KMS-11 (cell line): ENCODE measurements at regions not wholly inside any gene's neighbourhood (a gene's known extent, or its start where the extent isn't known, plus 50 kb on each side); places are given as distances from the start of the nearest gene placed in this dataset.

Source experiments
- H2AFZ ChIP-seq: fragments of 200-600 bp; sonication (generic); 2 replicates; pipeline ENCODE4 v1.6.1; 2016; ENCODE audit warnings: antibody characterized with exemption, mixed run types, low read depth
- H3K27ac ChIP-seq: fragments of 200-600 bp; sonication (generic); 2 replicates; pipeline ENCODE4 v1.6.1; 2016; ENCODE audit warnings: mild to moderate bottlenecking, mixed run types
- H3K27me3 ChIP-seq: fragments of 200-600 bp; sonication (generic); 2 replicates; pipeline ENCODE4 v1.6.1; 2017; ENCODE audit warnings: mild to moderate bottlenecking, low read depth, mixed run types, moderate library complexity; ENCODE audit not compliant: insufficient read depth
- H3K36me3 ChIP-seq: fragments of 200-600 bp; sonication (generic); 2 replicates; pipeline ENCODE4 v1.6.1; 2017; ENCODE audit warnings: mild to moderate bottlenecking, mixed run types; ENCODE audit not compliant: insufficient read depth
- H3K4me1 ChIP-seq: fragments of 200-600 bp; sonication (generic); 2 replicates; pipeline ENCODE4 v1.6.1; 2016; ENCODE audit warnings: mild to moderate bottlenecking, low read depth, mixed run types; ENCODE audit not compliant: poor library complexity, severe bottlenecking
- H3K4me2 ChIP-seq: fragments of 200-600 bp; sonication (generic); 2 replicates; pipeline ENCODE4 v1.7.0; 2016; ENCODE audit warnings: mild to moderate bottlenecking, mixed run types
- H3K4me3 ChIP-seq: fragments of 200-600 bp; sonication (generic); IDR thresholded peaks from 2 replicates; pipeline ENCODE4 v1.6.1; 2017; ENCODE audit warnings: low read depth, low read length, mixed read lengths; ENCODE audit not compliant: insufficient read depth
- H3K79me2 ChIP-seq: fragments of 200-600 bp; sonication (generic); 2 replicates; pipeline ENCODE4 v1.6.1; 2016; ENCODE audit warnings: low read depth, mixed run types; ENCODE audit not compliant: insufficient read depth
- H3K9ac ChIP-seq: fragments of 200-600 bp; sonication (generic); 2 replicates; pipeline ENCODE4 v1.6.1; 2016; ENCODE audit warnings: mild to moderate bottlenecking, mixed run types
- H4K20me1 ChIP-seq: fragments of 200-600 bp; sonication (generic); 2 replicates; pipeline ENCODE4 v1.6.1; 2016; ENCODE audit warnings: mild to moderate bottlenecking, mixed run types; ENCODE audit not compliant: insufficient read depth
- TF ChIP-seq, protein P1 (sequence below): fragments of 200-600 bp; sonication (generic); conservative IDR thresholded peaks from 2 replicates; pipeline ENCODE4 v1.6.1; 2017; ENCODE audit warnings: low read depth, mild to moderate bottlenecking, antibody characterized with exemption, low read length, moderate library complexity, mixed read lengths

DNA sequence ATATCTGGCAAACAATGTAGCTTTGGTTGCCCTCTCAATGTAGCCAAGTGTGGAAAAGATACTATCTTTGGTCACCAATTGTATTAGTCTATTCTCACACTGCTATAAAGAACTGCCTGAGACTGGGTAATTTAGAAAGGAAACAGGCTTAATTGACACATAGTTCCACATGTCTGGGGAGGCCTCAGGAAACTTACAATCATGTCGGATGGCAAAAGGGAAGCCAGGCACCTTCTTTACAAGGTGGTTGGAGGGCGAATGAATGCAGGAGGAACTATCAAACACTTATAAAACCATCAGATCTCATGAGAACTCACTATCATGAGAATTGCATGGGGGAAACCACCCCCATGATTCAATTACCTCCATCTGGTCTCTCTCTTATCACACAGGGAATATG is 133.1 kb upstream of the TBCA start:
- TF ChIP-seq, protein P1, sequence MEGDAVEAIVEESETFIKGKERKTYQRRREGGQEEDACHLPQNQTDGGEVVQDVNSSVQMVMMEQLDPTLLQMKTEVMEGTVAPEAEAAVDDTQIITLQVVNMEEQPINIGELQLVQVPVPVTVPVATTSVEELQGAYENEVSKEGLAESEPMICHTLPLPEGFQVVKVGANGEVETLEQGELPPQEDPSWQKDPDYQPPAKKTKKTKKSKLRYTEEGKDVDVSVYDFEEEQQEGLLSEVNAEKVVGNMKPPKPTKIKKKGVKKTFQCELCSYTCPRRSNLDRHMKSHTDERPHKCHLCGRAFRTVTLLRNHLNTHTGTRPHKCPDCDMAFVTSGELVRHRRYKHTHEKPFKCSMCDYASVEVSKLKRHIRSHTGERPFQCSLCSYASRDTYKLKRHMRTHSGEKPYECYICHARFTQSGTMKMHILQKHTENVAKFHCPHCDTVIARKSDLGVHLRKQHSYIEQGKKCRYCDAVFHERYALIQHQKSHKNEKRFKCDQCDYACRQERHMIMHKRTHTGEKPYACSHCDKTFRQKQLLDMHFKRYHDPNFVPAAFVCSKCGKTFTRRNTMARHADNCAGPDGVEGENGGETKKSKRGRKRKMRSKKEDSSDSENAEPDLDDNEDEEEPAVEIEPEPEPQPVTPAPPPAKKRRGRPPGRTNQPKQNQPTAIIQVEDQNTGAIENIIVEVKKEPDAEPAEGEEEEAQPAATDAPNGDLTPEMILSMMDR, result no peak
- H3K9ac ChIP-seq, result no peak overlapping the region
- H3K4me2 ChIP-seq, result no peak overlapping the region
- no peaks in the 10 kb centered on the region for H3K27me3 ChIP-seq
- H4K20me1 ChIP-seq, result no peaks in the 10 kb centered on the region
- no peaks in the 10 kb centered on the region for H3K4me1 ChIP-seq
- no peak overlapping the region for H2AFZ ChIP-seq
- H3K4me3 ChIP-seq, result no peak overlapping the region
- no peaks in the 10 kb centered on the region for H3K79me2 ChIP-seq
- no peaks in the 10 kb centered on the region for H3K36me3 ChIP-seq
- H3K27ac ChIP-seq, result no peak overlapping the region

- Histone ChIP-seq H3K79me2 (no peaks in the 10 kb centered on the region), H3K27ac (no peak overlapping the region), H3K4me3 (no peak overlapping the region), H3K9ac (no peak overlapping the region), H3K36me3 (no peaks in the 10 kb centered on the region), H3K4me2 (no peak overlapping the region), H2AFZ (no peak overlapping the region), H4K20me1 (no peaks in the 10 kb centered on the region), H3K4me1 (no peaks in the 10 kb centered on the region), H3K27me3 (no peaks in the 10 kb centered on the region)
- TF ChIP-seq, protein P1, result no peak
Observed at GRCh38 chr5:77908787-77909186, 132.6 kb upstream of the TBCA start.

- Histone ChIP-seq H4K20me1 (no peaks in the 10 kb centered on the region), H3K27me3 (no peaks in the 10 kb centered on the region), H3K36me3 (no peaks in the 10 kb centered on the region), H3K79me2 (no peaks in the 10 kb centered on the region), H3K9ac (no peak overlapping the region), H3K4me3 (no peak overlapping the region), H2AFZ (no peak overlapping the region), H3K4me2 (no peak overlapping the region), H3K27ac (no peak overlapping the region), H3K4me1 (no peaks in the 10 kb centered on the region)
- TF ChIP-seq, protein P1, result no peak
Observed at GRCh38 chr5:77907786-77908185, 131.6 kb upstream of the TBCA start.

- Histone ChIP-seq H3K4me2 (no peak overlapping the region), H3K4me1 (no peaks in the 10 kb centered on the region), H3K4me3 (no peak overlapping the region), H3K9ac (no peak overlapping the region), H3K79me2 (no peaks in the 10 kb centered on the region), H3K27ac (no peak overlapping the region), H2AFZ (no peak overlapping the region), H4K20me1 (no peaks in the 10 kb centered on the region), H3K36me3 (no peaks in the 10 kb centered on the region), H3K27me3 (no peaks in the 10 kb centered on the region)
- TF ChIP-seq, protein P1, result no peak
Observed at GRCh38 chr5:77906806-77907205, 130.7 kb upstream of the TBCA start.

- no peaks in the 10 kb centered on the region for H3K27me3 ChIP-seq
- no peak overlapping the region for H2AFZ ChIP-seq
- H3K9ac ChIP-seq, result no peak overlapping the region
- H3K27ac ChIP-seq, result no peak overlapping the region
- no peak overlapping the region for H3K4me2 ChIP-seq
- H3K4me1 ChIP-seq, result no peaks in the 10 kb centered on the region
- H4K20me1 ChIP-seq, result no peaks in the 10 kb centered on the region
- TF ChIP-seq, protein P1, result no peak
- no peak overlapping the region for H3K4me3 ChIP-seq
- H3K36me3 ChIP-seq, result no peaks in the 10 kb centered on the region
- no peaks in the 10 kb centered on the region for H3K79me2 ChIP-seq
Observed at GRCh38 chr5:77904362-77904761, 128.2 kb upstream of the TBCA start.
